ENCODE measurements at regions not wholly inside any gene's neighbourhood (a gene's known extent, or its start where the extent isn't known, plus 50 kb on each side); places are given as distances from the start of the nearest gene placed in this dataset.
A peak's percentile ranks its signal among the peaks of the same experiment; 100 is the strongest.

GRCh38 chr9:6703898-6704639, 53.7 kb upstream of the KDM4C start:
- peak; percentile 46 for DNase-seq (ENCODE audit: low read depth)

GRCh38 chr9:6702707-6703106, 55.1 kb upstream of the KDM4C start:
- no peak for DNase-seq (ENCODE audit: low read depth)

- no peak for DNase-seq (ENCODE audit: low read depth)
These were observed 50.6 kb upstream of the GLDC start for GRCh38 chr9:6696178-6696577.

- no peak for DNase-seq (ENCODE audit: low read depth)
These were observed 49.7 kb upstream of the GLDC start for GRCh38 chr9:6695121-6695814.
